Neural cell (in vitro differentiated cells): ENCODE measurements at regions not wholly inside any gene's neighbourhood (a gene's known extent, or its start where the extent isn't known, plus 50 kb on each side); places are given as distances from the start of the nearest gene placed in this dataset.

ENCODE experiments used
- H2AFZ ChIP-seq: fragments of 200-600, 300-800 bp; sonication (generic), shearing (Covaris generic); 2 replicates; pipeline ENCODE4 v1.6.0; 2014; ENCODE audit warnings: low read depth, mild to moderate bottlenecking, antibody characterized with exemption, low read length, moderate library complexity
- H3F3A ChIP-seq: fragments of 200-600 bp; shearing (Covaris generic); 2 replicates; pipeline ENCODE4 v1.6.1; 2016; ENCODE audit warnings: mild to moderate bottlenecking, moderate library complexity, mixed read lengths, antibody characterized with exemption, low read length; ENCODE audit not compliant: insufficient read depth, poor library complexity, severe bottlenecking
- H3K27ac ChIP-seq: fragments of 200-600, 300-800 bp; sonication (generic), shearing (Covaris generic); 2 replicates; pipeline ENCODE4 v1.5.1; 2014; ENCODE audit warnings: mild to moderate bottlenecking, low read length, moderate library complexity
- H3K27me3 ChIP-seq: fragments of 300-800, 200-600 bp; sonication (generic), shearing (Covaris generic); 2 replicates; pipeline ENCODE4 v1.6.0; 2014; ENCODE audit warnings: mild to moderate bottlenecking, low read depth, low read length, moderate library complexity; ENCODE audit not compliant: insufficient read depth
- H3K36me3 ChIP-seq: fragments of 300-800, 200-600 bp; sonication (generic), shearing (Covaris generic); 2 replicates; pipeline ENCODE4 v1.5.1; 2014; ENCODE audit warnings: mild to moderate bottlenecking, antibody characterized with exemption, low read length, moderate library complexity; ENCODE audit not compliant: insufficient read depth
- H3K4me2 ChIP-seq: fragments of 300-800, 200-600 bp; sonication (generic), shearing (Covaris generic); 2 replicates; pipeline ENCODE4 v1.6.0; 2014; ENCODE audit warnings: mild to moderate bottlenecking, low read length
- H3K4me3 ChIP-seq: fragments of 300-800, 200-600 bp; sonication (generic), shearing (Covaris generic); 2 replicates; pipeline ENCODE4 v1.5.1; 2014; ENCODE audit warnings: mild to moderate bottlenecking, low read length, moderate library complexity
- H3K79me2 ChIP-seq: fragments of 200-600 bp; shearing (Covaris generic); replicated peaks from 2 replicates; pipeline ENCODE4 v1.6.0; 2014; ENCODE audit warnings: mild to moderate bottlenecking, low read length, moderate library complexity; ENCODE audit not compliant: insufficient read depth
- H3K9ac ChIP-seq: fragments of 300-800, 200-600 bp; sonication (generic), shearing (Covaris generic); 2 replicates; pipeline ENCODE4 v1.6.1; 2016; ENCODE audit warnings: mild to moderate bottlenecking, low read length, mixed read lengths
- H3K9me2 ChIP-seq: fragments of 200-600 bp; shearing (Covaris generic); 2 replicates; pipeline ENCODE4 v1.6.1; 2016; ENCODE audit warnings: mild to moderate bottlenecking, low read length, mixed read lengths; ENCODE audit not compliant: insufficient read depth
- H3K9me3 ChIP-seq: fragments of 200-600, 300-800 bp; sonication (generic), shearing (Covaris generic); 2 replicates; pipeline ENCODE4 v1.6.1; 2016; ENCODE audit warnings: mild to moderate bottlenecking, mixed run types, low read length, moderate library complexity, mixed read lengths
- H4K20me1 ChIP-seq: fragments of 200-600 bp; shearing (Covaris generic); 2 replicates; pipeline ENCODE4 v1.6.1; 2016; ENCODE audit warnings: mild to moderate bottlenecking, mixed run types; ENCODE audit not compliant: insufficient read depth
- CTCF ChIP-seq: fragments of 450-650 bp; IDR thresholded peaks from 2 replicates; pipeline ENCODE4 v1.5.1; 2014; ENCODE audit warnings: antibody characterized with exemption, mild to moderate bottlenecking, moderate library complexity; ENCODE audit not compliant: poor library complexity, severe bottlenecking
- EP300 ChIP-seq: fragments of 450-650 bp; conservative IDR thresholded peaks from 2 replicates; pipeline ENCODE4 v1.6.1; 2014; ENCODE audit warnings: antibody characterized with exemption, mild to moderate bottlenecking, moderate library complexity; ENCODE audit not compliant: poor library complexity, severe bottlenecking
- EZH2 ChIP-seq: fragments of 200-600, 300-800 bp; shearing (Covaris generic), sonication (generic); IDR thresholded peaks from 2 replicates; pipeline ENCODE4 v1.6.1; 2014; ENCODE audit warnings: antibody characterized with exemption, low read length, borderline replicate concordance, mild to moderate bottlenecking; ENCODE audit not compliant: insufficient read depth, poor library complexity, severe bottlenecking
- MXI1 ChIP-seq: fragments of 450-650 bp; conservative IDR thresholded peaks from 2 replicates; pipeline ENCODE4 v1.6.1; 2014; ENCODE audit warnings: antibody characterized with exemption, mild to moderate bottlenecking; ENCODE audit not compliant: poor library complexity, severe bottlenecking
- POLR2AphosphoS5 ChIP-seq: IDR thresholded peaks from 2 replicates; pipeline ENCODE4 v1.6.1; 2012
- RAD21 ChIP-seq: fragments of 450-650 bp; conservative IDR thresholded peaks from 2 replicates; pipeline ENCODE4 v1.6.1; 2014; ENCODE audit warnings: antibody characterized with exemption, mild to moderate bottlenecking, moderate library complexity
- REST ChIP-seq: IDR thresholded peaks from 2 replicates; pipeline ENCODE4 v1.6.1; 2012; ENCODE audit warnings: borderline replicate concordance
- SMC3 ChIP-seq: fragments of 450-650 bp; conservative IDR thresholded peaks from 2 replicates; pipeline ENCODE4 v1.6.1; 2014; ENCODE audit warnings: antibody characterized with exemption, mild to moderate bottlenecking, moderate library complexity; ENCODE audit not compliant: poor library complexity
- TAF1 ChIP-seq: IDR thresholded peaks from 2 replicates; pipeline ENCODE4 v1.6.1; 2012; ENCODE audit warnings: low read depth

GRCh38 chr15:59817053-59817452 is 127.9 kb upstream of the BNIP2 start:
- Histone ChIP-seq H2AFZ (no peak overlapping the region), H3K4me2 (no peak overlapping the region), H3F3A (no peaks in the 10 kb centered on the region), H4K20me1 (no peaks in the 10 kb centered on the region), H3K27ac (no peak overlapping the region), H3K36me3 (no peaks in the 10 kb centered on the region), H3K79me2 (no peaks in the 10 kb centered on the region), H3K9me2 (no peaks in the 10 kb centered on the region), H3K27me3 (no peaks in the 10 kb centered on the region), H3K9me3 (no peaks in the 10 kb centered on the region), H3K4me3 (no peak overlapping the region), H3K9ac (no peak overlapping the region)
- TF ChIP-seq POLR2AphosphoS5, result no peak
- no peak for TF ChIP-seq RAD21
- no peak for TF ChIP-seq EP300
- TF ChIP-seq CTCF, result no peak
- no peak for TF ChIP-seq MXI1
- no peak for TF ChIP-seq SMC3
- no peak for TF ChIP-seq EZH2
- TF ChIP-seq TAF1, result no peak
- no peak for TF ChIP-seq REST

- Histone ChIP-seq H3K27ac (no peak overlapping the region), H3K9me3 (no peaks in the 10 kb centered on the region), H3K9ac (no peak overlapping the region), H3K36me3 (no peaks in the 10 kb centered on the region), H3K79me2 (no peaks in the 10 kb centered on the region), H3K9me2 (no peaks in the 10 kb centered on the region), H3K27me3 (no peaks in the 10 kb centered on the region), H3K4me2 (no peak overlapping the region), H2AFZ (no peak overlapping the region), H4K20me1 (no peaks in the 10 kb centered on the region), H3F3A (no peaks in the 10 kb centered on the region), H3K4me3 (no peak overlapping the region)
- TF ChIP-seq POLR2AphosphoS5 (no peak), RAD21 (no peak), MXI1 (no peak), CTCF (no peak), EP300 (no peak), SMC3 (no peak), EZH2 (no peak), TAF1 (no peak), REST (no peak)
Measured at GRCh38 chr15:59814409-59814808, 125.3 kb upstream of the BNIP2 start.
